H1 (cell line): ENCODE measurements at regions not wholly inside any gene's neighbourhood (a gene's known extent, or its start where the extent isn't known, plus 50 kb on each side); places are given as distances from the start of the nearest gene placed in this dataset.

ENCODE experiments used
- CTCF ChIA-PET: fragments of 300-600 bp; sonication (Branson Sonifier 250); formaldehyde crosslinking; loops from one replicate; lab custom pipeline; 2021; ENCODE audit not compliant: partially characterized antibody; lab: Charles Lee
- POLR2A ChIA-PET: fragments of 300-600 bp; sonication (Branson Sonifier 250); formaldehyde crosslinking; loops from one replicate; lab custom pipeline; 2021; ENCODE audit warnings: inconsistent platforms; ENCODE audit not compliant: partially characterized antibody; lab: Charles Lee
- DNase-seq, 2 experiments: peaks; one replicate each; pipeline versions ENCODE4 v3.0.0 to v3.0.0-alpha.2; 2010 to 2022; ENCODE audit warnings: low spot score in 2 of 2, low read depth in 1 of 2, mixed read lengths in 1 of 2
- FAIRE-seq: peaks from 2 replicates; lab custom pipeline; 2011; peaks lifted over from hg19 to GRCh38; lab: Jason Lieb, UNC
- H2AFZ ChIP-seq: 2 replicates; pipeline ENCODE4 v1.8.1; 2012; ENCODE audit warnings: low read length, inconsistent platforms
- H2AK5ac ChIP-seq: 2 replicates; pipeline ENCODE4 v1.6.1; 2013; ENCODE audit warnings: low read depth, low read length
- H2BK120ac ChIP-seq: replicated peaks from 2 replicates; pipeline ENCODE3; 2013; ENCODE audit warnings: low read depth, low read length, inconsistent platforms
- H2BK12ac ChIP-seq: 2 replicates; pipeline ENCODE4 v1.6.1; 2013; ENCODE audit warnings: low read depth, low read length
- H2BK15ac ChIP-seq: 2 replicates; pipeline ENCODE4 v1.6.1; 2013; ENCODE audit warnings: low read length
- H2BK20ac ChIP-seq: 2 replicates; pipeline ENCODE4 v1.6.1; 2013; ENCODE audit warnings: low read length
- H2BK5ac ChIP-seq: 2 replicates; pipeline ENCODE4 v1.6.1; 2013; ENCODE audit warnings: low read depth, low read length
- H3K14ac ChIP-seq: 2 replicates; pipeline ENCODE4 v1.6.1; 2013; ENCODE audit warnings: inconsistent platforms; ENCODE audit not compliant: insufficient read length
- H3K18ac ChIP-seq: 2 replicates; pipeline ENCODE4 v1.6.1; 2013; ENCODE audit warnings: low read length; ENCODE audit errors: extremely low read depth
- H3K23ac ChIP-seq: 2 replicates; pipeline ENCODE4 v1.6.1; 2013; ENCODE audit warnings: inconsistent platforms; ENCODE audit not compliant: insufficient read length
- H3K23me2 ChIP-seq: 2 replicates; pipeline ENCODE4 v1.6.1; 2013; ENCODE audit warnings: low read depth, low read length
- H3K27ac ChIP-seq: 2 replicates; pipeline ENCODE4 v1.6.1; 2011; ENCODE audit warnings: low read depth, low read length, inconsistent platforms
- H3K27me3 ChIP-seq, 4 experiments: replicated peaks in 1 of 4; 1 replicate in 1 of 4; 2 replicates in 3 of 4; pipeline versions ENCODE4 v1.6.1 to v1.8.1; 2011 to 2013; ENCODE audit warnings: low read length in 3 of 4, mild to moderate bottlenecking in 3 of 4, inconsistent platforms in 2 of 4, mixed read lengths in 2 of 4, moderate library complexity in 1 of 4; ENCODE audit not compliant: control insufficient read depth in 3 of 4, insufficient read depth in 3 of 4; ENCODE audit errors: extremely low read depth in 1 of 4
- H3K36me3 ChIP-seq, 4 experiments: 2 replicates each; pipeline versions ENCODE4 v1.6.1 to v1.8.1; 2011 to 2013; ENCODE audit warnings: mild to moderate bottlenecking in 4 of 4, low read length in 3 of 4, moderate library complexity in 2 of 4, control low read depth in 1 of 4, inconsistent platforms in 1 of 4; ENCODE audit not compliant: insufficient read depth in 4 of 4, control insufficient read depth in 2 of 4
- H3K4ac ChIP-seq: replicated peaks from 2 replicates; pipeline ENCODE3; 2013; ENCODE audit warnings: low read length, low read depth, mixed read lengths, inconsistent platforms; ENCODE audit not compliant: insufficient read length
- H3K4me1 ChIP-seq, 4 experiments: replicated peaks in 1 of 4; 1 replicate in 1 of 4; 2 replicates in 3 of 4; pipeline versions ENCODE4 v1.6.1 to v1.8.1; 2011 to 2013; ENCODE audit warnings: low read length in 3 of 4, inconsistent platforms in 2 of 4, mixed read lengths in 1 of 4; ENCODE audit not compliant: insufficient read depth in 4 of 4, control insufficient read depth in 3 of 4
- H3K4me2 ChIP-seq, 2 experiments: 2 replicates each; pipeline versions ENCODE4 v1.6.1 to v1.8.1; 2011 to 2013; ENCODE audit warnings: low read depth in 2 of 2, low read length in 2 of 2, control low read depth in 1 of 2, inconsistent platforms in 1 of 2, mild to moderate bottlenecking in 1 of 2; ENCODE audit not compliant: insufficient read depth in 1 of 2
- H3K4me3 ChIP-seq, 4 experiments: fragments of 200-600, 300-600 bp in 1 of 4; sonication (generic), shearing (Covaris generic), sonication (Bioruptor Twin) in 1 of 4; 2 replicates each; pipeline versions ENCODE4 v1.5.1 to v1.8.1; 2011 to 2016; ENCODE audit warnings: low read length in 4 of 4, low read depth in 3 of 4, control low read depth in 2 of 4, inconsistent platforms in 2 of 4, mild to moderate bottlenecking in 2 of 4, mixed read lengths in 1 of 4, moderate library complexity in 1 of 4; ENCODE audit not compliant: insufficient read depth in 2 of 4; ENCODE audit errors: extremely low read depth in 1 of 4
- H3K56ac ChIP-seq: replicated peaks from 2 replicates; pipeline ENCODE3; 2013; ENCODE audit warnings: low read depth, mild to moderate bottlenecking, mixed read lengths, low read length, inconsistent platforms; ENCODE audit not compliant: insufficient read length
- H3K79me1 ChIP-seq: 2 replicates; pipeline ENCODE4 v1.6.1; 2013; ENCODE audit warnings: low read depth, low read length, control low read depth
- H3K79me2 ChIP-seq, 2 experiments: 2 replicates each; pipeline versions ENCODE4 v1.6.1 to v1.8.1; 2012 to 2013; ENCODE audit warnings: low read length in 2 of 2, mild to moderate bottlenecking in 2 of 2, inconsistent platforms in 1 of 2; ENCODE audit not compliant: insufficient read depth in 2 of 2, control insufficient read depth in 1 of 2
- H3K9ac ChIP-seq, 4 experiments: replicated peaks in 1 of 4; 1 replicate in 1 of 4; 2 replicates in 3 of 4; pipeline versions ENCODE4 v1.6.1 to v1.8.1; 2011 to 2013; ENCODE audit warnings: low read depth in 3 of 4, low read length in 3 of 4, control low read depth in 2 of 4, mild to moderate bottlenecking in 2 of 4, moderate library complexity in 2 of 4, inconsistent platforms in 1 of 4; ENCODE audit errors: extremely low read depth in 1 of 4
- H3K9me3 ChIP-seq, 2 experiments: 2 replicates each; pipeline versions ENCODE4 v1.6.1 to v1.8.1; 2012 to 2013; ENCODE audit warnings: mild to moderate bottlenecking in 2 of 2, moderate library complexity in 2 of 2, control low read depth in 1 of 2, inconsistent platforms in 1 of 2, low read depth in 1 of 2, low read length in 1 of 2, mixed read lengths in 1 of 2; ENCODE audit not compliant: insufficient read depth in 2 of 2
- H4K20me1 ChIP-seq, 2 experiments: replicated peaks in 1 of 2; 2 replicates each; pipeline versions ENCODE3 to v1.8.1; 2011 to 2013; ENCODE audit warnings: inconsistent platforms in 2 of 2, low read length in 2 of 2, mild to moderate bottlenecking in 1 of 2; ENCODE audit not compliant: insufficient read depth in 2 of 2, control insufficient read depth in 1 of 2
- H4K5ac ChIP-seq: 2 replicates; pipeline ENCODE4 v1.6.1; 2013; ENCODE audit warnings: low read length, low read depth, mixed read lengths, inconsistent platforms; ENCODE audit not compliant: insufficient read length
- H4K8ac ChIP-seq: 2 replicates; pipeline ENCODE4 v1.8.0; 2013; ENCODE audit warnings: mild to moderate bottlenecking, moderate library complexity, low read length, inconsistent platforms; ENCODE audit not compliant: insufficient read depth; ENCODE audit errors: extremely low read depth
- H4K91ac ChIP-seq: replicated peaks from 2 replicates; pipeline ENCODE3; 2013; ENCODE audit warnings: low read length, mixed read lengths, inconsistent platforms; ENCODE audit not compliant: insufficient read length
- BCL11A ChIP-seq, 2 experiments: IDR thresholded peaks; one replicate each; pipeline ENCODE4 v1.6.1; 2011; ENCODE audit warnings: low read depth in 2 of 2, low read length in 2 of 2, mild to moderate bottlenecking in 2 of 2
- CHD2 ChIP-seq: IDR thresholded peaks from 2 replicates; pipeline ENCODE4 v1.6.1; 2012; ENCODE audit warnings: low read length, improper control_type of control experiment
- CTCF ChIP-seq, 3 experiments: IDR thresholded peaks; 1 replicate in 2 of 3; 2 replicates in 1 of 3; pipeline versions ENCODE4 v1.5.1 to v1.6.1; 2011; ENCODE audit warnings: low read length in 3 of 3, mild to moderate bottlenecking in 3 of 3, inconsistent platforms in 2 of 3, low read depth in 1 of 3, moderate library complexity in 1 of 3; ENCODE audit not compliant: insufficient read depth in 1 of 3; ENCODE audit errors: control extremely low read depth in 1 of 3
- EGR1 ChIP-seq: IDR thresholded peaks from 2 replicates; pipeline ENCODE4 v1.6.1; 2011; ENCODE audit warnings: low read depth, low read length, borderline replicate concordance
- GABPA ChIP-seq: IDR thresholded peaks from 2 replicates; pipeline ENCODE4 v1.6.1; 2011; ENCODE audit warnings: mild to moderate bottlenecking, low read length, moderate library complexity, borderline replicate concordance; ENCODE audit not compliant: insufficient read depth
- HDAC2 ChIP-seq, 2 experiments: fragments of 300-600 bp in 1 of 2; sonication (generic) in 1 of 2; IDR thresholded peaks; 2 replicates each; pipeline ENCODE4 v1.6.1; 2011 to 2012; ENCODE audit warnings: low read depth in 2 of 2, low read length in 2 of 2, mild to moderate bottlenecking in 2 of 2, moderate library complexity in 2 of 2, borderline replicate concordance in 1 of 2, inconsistent platforms in 1 of 2
- JUN ChIP-seq: IDR thresholded peaks from 2 replicates; pipeline ENCODE4 v1.6.1; 2011; ENCODE audit warnings: low read depth, mild to moderate bottlenecking, improper control_type of control experiment, low read length
- KDM5A ChIP-seq: fragments of 200-600 bp; IDR thresholded peaks from 2 replicates; pipeline ENCODE4 v1.7.1; 2012; ENCODE audit warnings: mild to moderate bottlenecking, low read length, inconsistent platforms, mixed read lengths
- NRF1 ChIP-seq: IDR thresholded peaks from 2 replicates; pipeline ENCODE4 v1.6.1; 2011; ENCODE audit warnings: mild to moderate bottlenecking, low read depth, low read length, improper control_type of control experiment
- RAD21 ChIP-seq, 2 experiments: IDR thresholded peaks in 1 of 2; conservative IDR thresholded peaks in 1 of 2; 2 replicates each; pipeline ENCODE4 v1.6.1; 2011; ENCODE audit warnings: low read depth in 2 of 2, low read length in 2 of 2, improper control_type of control experiment in 1 of 2, inconsistent platforms in 1 of 2, mild to moderate bottlenecking in 1 of 2, moderate library complexity in 1 of 2
- RBBP5 ChIP-seq: IDR thresholded peaks from 2 replicates; pipeline ENCODE4 v1.7.1; 2012; ENCODE audit warnings: low read depth, mild to moderate bottlenecking, inconsistent platforms, low read length, moderate library complexity, borderline replicate concordance
- SIX5 ChIP-seq: IDR thresholded peaks from 2 replicates; pipeline ENCODE4 v1.6.1; 2011; ENCODE audit warnings: mild to moderate bottlenecking, low read depth, low read length
- SRF ChIP-seq: IDR thresholded peaks from 2 replicates; pipeline ENCODE4 v1.6.1; 2011; ENCODE audit warnings: mild to moderate bottlenecking, low read depth, low read length, moderate library complexity

GRCh38 chr9:115972362-115972761 lies 181.2 kb upstream of the PAPPA start:
- FAIRE-seq (no peak), DNase-seq (no peak)
- H3K23ac ChIP-seq = no peak overlapping the region
- no peak overlapping the region for H2BK20ac ChIP-seq
- H2BK12ac ChIP-seq = no peak overlapping the region
- no peaks in the 10 kb centered on the region for H3K36me3 ChIP-seq
- H3K79me1 ChIP-seq = no peaks in the 10 kb centered on the region
- no peak overlapping the region for H3K56ac ChIP-seq
- no peaks in the 10 kb centered on the region for H3K27me3 ChIP-seq
- no peaks in the 10 kb centered on the region for H3K4me1 ChIP-seq
- no peak overlapping the region for H3K9ac ChIP-seq
- no peak overlapping the region for H3K4ac ChIP-seq
- H4K91ac ChIP-seq = no peak overlapping the region
- no peak overlapping the region for H3K18ac ChIP-seq
- H4K20me1 ChIP-seq = no peaks in the 10 kb centered on the region
- H2BK120ac ChIP-seq = no peak overlapping the region
- ChIA-PET POLR2A (no interaction called here), CTCF (no interaction called here)
- H3K4me3 ChIP-seq = no peak overlapping the region
- H3K9me3 ChIP-seq = peaks cover 2 to 5% of the 10 kb centered on the region in 2 experiments
- no peak overlapping the region for H4K5ac ChIP-seq
- H3K14ac ChIP-seq = no peak overlapping the region
- no peaks in the 10 kb centered on the region; the same call in 1 of the 2 replicates for H3K23me2 ChIP-seq
- no peak overlapping the region for H2AK5ac ChIP-seq
- H3K4me2 ChIP-seq = no peak overlapping the region
- no peak overlapping the region for H2AFZ ChIP-seq
- H3K79me2 ChIP-seq = no peaks in the 10 kb centered on the region
- H2BK15ac ChIP-seq = no peak overlapping the region
- H2BK5ac ChIP-seq = no peak overlapping the region
- H4K8ac ChIP-seq = no peak overlapping the region
- no peak overlapping the region for H3K27ac ChIP-seq
- no peak for TF ChIP-seq EGR1
- no peak for TF ChIP-seq NRF1
- no peak for TF ChIP-seq SIX5
- TF ChIP-seq CTCF (IDR thresholded peaks at IDR 0.05; ENCODE audit: control extremely low read depth in 1 of 3, insufficient read depth in 1 of 3, low read depth in 1 of 3, low read length in 3 of 3) = no peak
- TF ChIP-seq KDM5A = no peak
- TF ChIP-seq BCL11A (IDR thresholded peaks at IDR 0.05; ENCODE audit: low read depth in 2 of 2, low read length in 2 of 2) = no peak
- no peak for TF ChIP-seq GABPA
- no peak for TF ChIP-seq JUN
- no peak for TF ChIP-seq HDAC2 (IDR thresholded peaks at IDR 0.05; ENCODE audit: borderline replicate concordance in 1 of 2, low read depth in 2 of 2, low read length in 2 of 2)
- no peak for TF ChIP-seq CHD2
- no peak for TF ChIP-seq SRF
- no peak for TF ChIP-seq RAD21 (IDR thresholded peaks at IDR 0.05 in 1 of 2, conservative IDR thresholded peaks at IDR 0.05 in 1 of 2; ENCODE audit: low read depth in 2 of 2, low read length in 2 of 2)
- no peak for TF ChIP-seq RBBP5
